ENCODE measurements at regions not wholly inside any gene's neighbourhood (a gene's known extent, or its start where the extent isn't known, plus 50 kb on each side); places are given as distances from the start of the nearest gene placed in this dataset.

DNA sequence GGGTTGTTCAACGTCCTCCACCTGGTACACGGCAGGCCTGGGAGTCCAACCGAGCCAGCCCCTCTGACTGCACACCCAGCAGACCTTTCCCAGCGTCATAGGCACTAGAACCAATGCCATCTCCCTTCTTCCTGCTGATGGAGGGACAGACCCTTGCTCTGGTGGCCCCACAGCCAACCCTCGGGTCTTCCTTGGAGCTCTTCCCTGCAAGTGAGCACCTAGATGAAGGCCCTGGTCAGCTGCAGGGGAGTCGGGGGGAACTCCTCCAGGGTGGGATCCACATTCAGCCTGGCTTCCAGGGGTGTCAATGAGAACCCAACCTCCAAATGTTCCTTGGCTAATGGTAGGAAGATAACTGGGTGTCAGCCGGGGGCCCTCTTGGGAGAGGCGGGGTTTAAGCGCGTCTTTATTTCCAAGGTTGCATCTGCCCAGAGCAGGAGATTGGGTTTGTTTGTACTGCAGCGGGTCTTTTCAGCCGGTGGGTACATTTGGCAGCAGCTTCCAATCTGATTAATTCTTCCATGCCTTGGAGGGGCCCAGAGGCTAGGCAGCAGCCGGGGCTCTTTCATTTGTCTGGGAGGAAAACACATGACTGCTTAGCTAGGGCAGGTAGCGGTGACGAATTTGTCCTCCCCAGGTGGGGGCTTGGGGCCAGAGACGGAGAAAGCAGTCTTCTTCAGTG lies 56.0 kb upstream of the SHISAL1 start:
- H3K4me3 ChIP-seq (ENCODE audit: low read length), result no peak overlapping the region
- peaks cover 17% of the 10 kb centered on the region for H3K27me3 ChIP-seq (ENCODE audit: control insufficient read depth, insufficient read depth, low read length)
- H3K36me3 ChIP-seq (ENCODE audit: insufficient read depth, low read length), result no peaks in the 10 kb centered on the region
- peaks cover 8% of the 10 kb centered on the region for H3K4me1 ChIP-seq (ENCODE audit: control insufficient read depth, insufficient read depth, low read length)
- H3K9me3 ChIP-seq (replicated peaks; ENCODE audit: low read length), result peaks cover 5% of the 10 kb centered on the region
- no peak overlapping the region for H3K4me2 ChIP-seq (ENCODE audit: low read length)
- H3K9ac ChIP-seq (ENCODE audit: low read depth, low read length), result no peak overlapping the region

DNA sequence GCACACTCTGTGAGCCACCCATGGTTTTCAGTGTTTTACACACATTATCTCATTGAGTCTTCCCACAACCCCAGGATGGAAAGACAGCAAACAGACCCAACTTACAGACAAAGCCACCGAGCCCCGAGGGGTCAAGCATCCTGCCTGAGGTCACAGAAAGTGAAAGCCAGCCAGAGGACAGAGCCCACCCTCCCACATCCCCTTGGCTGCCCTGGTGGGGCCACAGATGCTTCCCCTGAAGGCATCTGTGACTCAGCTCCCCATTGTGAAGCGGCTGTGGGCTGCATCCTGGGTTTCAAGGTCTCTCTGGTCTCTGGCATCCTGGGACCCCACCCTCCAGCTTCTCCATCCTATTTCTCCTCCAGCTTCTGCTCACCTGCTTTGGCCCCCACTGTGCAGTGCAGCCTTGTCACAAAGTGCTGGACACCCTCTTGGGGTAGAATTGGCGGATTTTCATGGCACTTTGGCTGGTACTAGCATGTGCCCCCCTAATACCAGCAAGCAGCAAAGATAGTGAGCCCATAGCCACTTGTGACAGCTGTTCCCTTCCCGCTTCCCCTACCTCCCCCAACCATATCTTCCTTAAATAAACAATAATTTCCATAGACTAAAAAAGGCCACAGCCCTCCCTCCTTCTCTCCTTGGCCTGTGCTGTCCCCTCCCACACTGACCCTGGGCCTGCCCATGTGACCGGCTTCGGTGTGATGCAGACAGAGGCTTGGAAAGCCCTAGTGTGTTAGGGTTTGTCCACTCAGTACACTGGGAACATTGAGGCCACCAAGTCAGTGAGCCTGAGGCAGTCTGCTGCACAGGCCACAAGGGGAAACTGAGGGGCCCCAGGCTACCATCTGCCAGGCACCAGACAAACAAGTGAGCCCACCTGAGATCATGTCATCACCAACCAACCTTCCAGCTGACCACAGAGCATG lies 53.9 kb upstream of the SHISAL1 start:
- H3K4me2 ChIP-seq (ENCODE audit: low read length), result no peak overlapping the region
- no peaks in the 10 kb centered on the region for H3K36me3 ChIP-seq (ENCODE audit: insufficient read depth, low read length)
- no peak overlapping the region for H3K9ac ChIP-seq (ENCODE audit: low read depth, low read length)
- no peak overlapping the region for H3K4me3 ChIP-seq (ENCODE audit: low read length)
- peaks cover 27% of the 10 kb centered on the region for H3K4me1 ChIP-seq (ENCODE audit: control insufficient read depth, insufficient read depth, low read length)
- H3K9me3 ChIP-seq (replicated peaks; ENCODE audit: low read length), result peaks cover 1% of the 10 kb centered on the region
- peaks cover 17% of the 10 kb centered on the region for H3K27me3 ChIP-seq (ENCODE audit: control insufficient read depth, insufficient read depth, low read length)

DNA sequence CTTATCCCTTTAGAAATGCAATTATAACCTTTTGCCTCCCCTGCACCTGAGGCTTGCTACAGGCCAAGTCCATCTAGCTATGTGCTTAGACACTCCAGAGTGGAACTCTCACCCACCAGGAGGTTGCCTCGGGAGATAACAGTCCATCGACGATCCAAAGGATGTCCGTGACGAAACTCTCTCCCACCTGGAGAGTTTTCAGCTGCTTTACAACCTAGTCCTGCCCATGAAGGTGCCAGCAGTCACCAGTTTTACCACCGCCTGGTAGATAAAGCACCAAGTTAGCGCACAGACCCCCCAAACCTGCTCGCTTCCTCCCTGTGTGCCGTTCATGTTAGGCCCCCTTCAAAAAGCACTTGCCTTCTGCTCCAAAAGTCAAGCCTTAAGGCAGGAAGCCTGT lies 53.1 kb upstream of the SHISAL1 start:
- Histone ChIP-seq H3K4me1 (ENCODE audit: control insufficient read depth, insufficient read depth, low read length) (peaks cover 35% of the 10 kb centered on the region), H3K27me3 (ENCODE audit: control insufficient read depth, insufficient read depth, low read length) (peaks cover 17% of the 10 kb centered on the region), H3K9me3 (replicated peaks; ENCODE audit: low read length) (no peaks in the 10 kb centered on the region), H3K36me3 (ENCODE audit: insufficient read depth, low read length) (no peaks in the 10 kb centered on the region), H3K9ac (ENCODE audit: low read depth, low read length) (no peak overlapping the region), H3K4me2 (ENCODE audit: low read length) (no peak overlapping the region), H3K4me3 (ENCODE audit: low read length) (no peak overlapping the region)

DNA sequence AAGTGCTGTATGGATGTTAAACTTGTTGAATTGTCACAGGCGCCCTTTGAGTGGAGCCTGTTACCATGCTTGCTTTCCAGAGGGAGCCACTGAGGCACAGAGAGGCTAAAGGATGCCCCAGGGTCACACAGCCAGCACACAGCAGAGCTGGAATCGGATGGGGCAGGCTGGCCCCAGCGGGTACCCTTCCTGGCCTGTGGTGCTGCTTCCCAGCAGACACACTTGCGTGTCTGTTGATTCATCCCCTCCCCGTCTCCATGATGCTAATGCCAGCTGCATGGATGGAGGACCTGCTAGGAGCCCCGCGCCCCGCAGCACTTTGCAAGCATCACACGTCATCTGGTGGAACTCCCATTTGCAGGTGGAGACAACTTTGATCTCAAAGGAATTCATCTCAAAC lies 52.4 kb upstream of the SHISAL1 start:
- Histone ChIP-seq H3K9me3 (replicated peaks; ENCODE audit: low read length) (no peaks in the 10 kb centered on the region), H3K4me2 (ENCODE audit: low read length) (no peak overlapping the region), H3K27me3 (ENCODE audit: control insufficient read depth, insufficient read depth, low read length) (peaks cover 12% of the 10 kb centered on the region), H3K9ac (ENCODE audit: low read depth, low read length) (no peak overlapping the region), H3K36me3 (ENCODE audit: insufficient read depth, low read length) (no peaks in the 10 kb centered on the region), H3K4me3 (ENCODE audit: low read length) (no peak overlapping the region), H3K4me1 (ENCODE audit: control insufficient read depth, insufficient read depth, low read length) (peaks cover 41% of the 10 kb centered on the region)

DNA sequence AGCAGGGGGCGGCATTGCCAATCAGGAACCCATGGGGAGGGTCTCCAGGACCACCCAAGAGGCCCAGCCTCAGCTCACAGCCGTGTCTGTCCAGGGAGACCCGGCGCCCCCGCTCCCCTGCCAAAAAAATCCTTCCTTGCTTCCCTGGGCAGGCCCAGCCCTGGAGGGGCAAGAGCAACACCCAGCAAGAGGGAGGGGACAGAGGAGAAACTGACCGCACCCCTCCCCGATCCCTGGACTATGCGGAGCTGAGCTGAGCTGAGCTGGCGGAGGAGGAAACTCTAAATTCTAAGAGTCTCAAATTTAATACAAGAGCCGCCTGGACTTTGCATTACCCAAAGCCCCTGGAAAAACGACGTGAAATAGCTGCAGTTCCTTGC lies 52.0 kb upstream of the SHISAL1 start:
- Histone ChIP-seq H3K27me3 (ENCODE audit: control insufficient read depth, insufficient read depth, low read length) (peaks cover 8% of the 10 kb centered on the region), H3K9ac (ENCODE audit: low read depth, low read length) (no peak overlapping the region)

DNA sequence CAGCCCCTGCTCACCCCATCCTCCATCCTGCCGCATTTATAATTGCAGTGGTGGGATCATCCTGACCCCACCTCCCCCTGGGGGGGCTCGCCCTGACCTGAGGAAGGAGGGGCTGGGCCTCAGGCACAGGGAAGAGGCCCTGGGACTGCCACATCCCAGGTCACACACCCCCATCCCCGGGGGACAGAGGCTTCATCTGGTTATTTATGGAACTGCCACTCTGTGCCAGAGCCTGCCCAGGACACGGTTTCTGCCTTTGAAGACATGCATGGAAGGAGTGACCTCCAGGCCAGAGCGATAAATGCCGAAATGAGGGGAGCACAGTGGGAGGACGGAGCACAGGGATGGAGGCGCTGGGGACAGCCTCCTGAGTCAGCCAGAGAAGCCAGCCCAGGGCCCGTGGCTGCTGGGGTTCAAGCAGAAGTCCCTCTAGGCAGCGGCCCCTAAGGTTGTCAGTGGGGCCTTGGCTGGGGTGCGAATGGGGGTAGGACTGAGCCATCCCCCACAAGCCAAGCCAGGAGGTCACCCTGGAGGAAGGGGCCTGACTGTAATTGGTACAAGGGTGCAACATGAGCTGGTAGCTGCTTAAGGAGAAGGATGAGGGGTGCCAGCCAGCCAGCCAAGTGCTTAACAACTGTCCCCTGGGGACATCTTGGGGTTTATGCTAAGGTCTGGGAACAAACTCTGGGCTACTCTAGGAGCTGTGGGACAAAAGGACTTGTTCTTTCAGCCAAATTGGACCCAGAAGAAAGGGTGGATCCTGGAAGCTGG lies 51.4 kb upstream of the SHISAL1 start:
- Histone ChIP-seq H3K9me3 (replicated peaks; ENCODE audit: low read length) (no peaks in the 10 kb centered on the region), H3K36me3 (ENCODE audit: insufficient read depth, low read length) (no peaks in the 10 kb centered on the region), H3K4me3 (ENCODE audit: low read length) (no peak overlapping the region), H3K4me1 (ENCODE audit: control insufficient read depth, insufficient read depth, low read length) (peaks cover 52% of the 10 kb centered on the region), H3K27me3 (ENCODE audit: control insufficient read depth, insufficient read depth, low read length) (peaks cover 4% of the 10 kb centered on the region), H3K4me2 (ENCODE audit: low read length) (peak overlapping the region; percentile 73), H3K9ac (ENCODE audit: low read depth, low read length) (peak overlapping the region; percentile 36)

More for the DNA sequence above, 52.0 kb upstream of the SHISAL1 start:
- peaks cover 46% of the 10 kb centered on the region for H3K4me1 ChIP-seq (ENCODE audit: control insufficient read depth, insufficient read depth, low read length)
- H3K9me3 ChIP-seq (replicated peaks; ENCODE audit: low read length), result no peaks in the 10 kb centered on the region
- H3K4me3 ChIP-seq (ENCODE audit: low read length), result no peak overlapping the region
- no peaks in the 10 kb centered on the region for H3K36me3 ChIP-seq (ENCODE audit: insufficient read depth, low read length)
- no peak overlapping the region for H3K4me2 ChIP-seq (ENCODE audit: low read length)

DNA sequence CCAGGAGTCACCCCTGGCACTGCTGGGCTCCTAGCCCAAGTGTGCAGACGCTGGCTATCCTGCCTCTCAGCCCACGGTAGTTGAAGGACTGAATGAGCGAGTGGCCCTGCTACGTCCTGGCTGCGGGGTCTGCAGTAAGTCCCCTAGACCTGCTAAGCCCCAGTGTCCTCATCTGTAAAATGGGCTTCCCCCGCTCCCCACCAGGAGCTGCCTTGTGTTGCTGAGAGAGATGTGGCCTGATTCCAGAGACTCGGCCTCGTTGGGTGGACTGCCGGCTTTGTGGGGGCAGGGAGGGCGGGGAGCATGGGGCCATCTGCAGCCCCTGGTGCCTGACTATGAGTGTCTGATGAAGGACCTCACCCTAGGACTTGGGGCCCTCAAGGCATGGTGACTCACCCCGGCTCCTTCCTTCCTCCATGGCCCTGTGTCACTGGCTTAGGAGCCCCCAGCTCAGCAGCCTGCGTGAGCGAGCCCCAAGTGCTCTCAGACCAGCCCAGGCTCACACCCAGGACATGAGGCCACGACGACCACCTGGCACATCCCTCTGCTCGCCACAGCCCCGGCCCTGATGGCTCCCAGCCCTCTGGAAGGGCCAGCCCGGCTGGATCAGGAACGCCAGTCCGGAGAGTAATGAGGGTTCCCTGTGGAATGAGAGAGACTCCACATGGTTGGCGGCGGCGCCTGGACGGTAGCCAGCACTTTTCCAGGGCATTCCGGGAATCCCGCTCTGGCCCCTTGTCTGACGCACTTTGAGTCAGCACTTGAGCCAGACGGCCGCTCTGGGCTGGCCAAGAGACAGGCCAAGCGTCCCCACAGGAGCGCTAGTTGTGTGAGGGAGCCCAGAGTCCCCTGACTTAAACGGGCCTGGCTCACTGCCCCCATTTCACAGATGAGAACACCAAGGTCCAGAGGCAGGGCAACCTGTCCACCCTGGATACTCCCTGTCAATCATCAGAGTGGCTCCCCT lies 50.5 kb upstream of the SHISAL1 start:
- H3K27me3 ChIP-seq (ENCODE audit: control insufficient read depth, insufficient read depth, low read length), result peaks cover under 1% of the 10 kb centered on the region
- peaks cover 54% of the 10 kb centered on the region for H3K4me1 ChIP-seq (ENCODE audit: control insufficient read depth, insufficient read depth, low read length)
- H3K4me3 ChIP-seq (ENCODE audit: low read length), result peak overlapping the region; percentile 29
- H3K4me2 ChIP-seq (ENCODE audit: low read length), result peak overlapping the region; percentile 73
- H3K9me3 ChIP-seq (replicated peaks; ENCODE audit: low read length), result no peaks in the 10 kb centered on the region
- peak overlapping the region; percentile 71 for H3K9ac ChIP-seq (ENCODE audit: low read depth, low read length)
- H3K36me3 ChIP-seq (ENCODE audit: insufficient read depth, low read length), result no peaks in the 10 kb centered on the region

DNA sequence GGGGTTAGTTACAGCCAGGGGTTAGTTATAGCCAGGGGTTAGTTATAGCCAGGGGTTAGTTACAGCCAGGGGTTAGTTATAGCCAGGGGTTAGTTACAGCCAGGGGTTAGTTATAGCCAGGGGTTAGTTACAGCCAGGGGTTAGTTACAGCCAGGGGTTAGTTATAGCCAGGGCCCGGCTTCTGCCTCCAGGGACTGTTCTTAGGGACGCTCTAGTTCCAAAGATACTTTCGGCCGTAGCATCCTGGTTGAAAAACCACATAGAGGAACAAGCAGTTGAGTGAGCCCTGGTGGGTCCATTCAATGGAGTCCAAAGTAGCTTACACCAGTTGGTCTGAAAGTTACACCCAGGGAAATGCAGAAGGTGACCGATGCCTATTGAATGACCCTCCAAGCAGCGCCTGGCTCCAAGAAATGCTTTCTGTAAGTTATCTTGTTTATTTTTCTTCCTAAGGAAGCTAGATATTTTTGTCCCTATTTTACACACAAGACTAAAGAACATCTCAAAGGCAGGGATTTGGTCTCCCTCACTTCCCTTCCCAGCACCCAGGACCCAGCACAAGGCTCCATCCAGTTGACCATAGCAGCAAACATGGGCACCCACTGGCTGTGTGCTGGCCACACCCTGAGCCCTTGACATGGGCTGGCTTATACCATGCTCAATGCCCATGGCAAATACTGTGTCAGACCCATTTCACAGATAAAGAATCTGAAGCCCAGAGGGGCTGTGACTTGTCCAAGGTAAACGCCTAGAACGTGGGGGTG lies 49.7 kb upstream of the SHISAL1 start:
- Histone ChIP-seq H3K4me3 (ENCODE audit: low read length) (no peak overlapping the region), H3K36me3 (ENCODE audit: insufficient read depth, low read length) (no peaks in the 10 kb centered on the region), H3K4me2 (ENCODE audit: low read length) (no peak overlapping the region), H3K4me1 (ENCODE audit: control insufficient read depth, insufficient read depth, low read length) (peaks cover 54% of the 10 kb centered on the region), H3K27me3 (ENCODE audit: control insufficient read depth, insufficient read depth, low read length) (peaks cover 7% of the 10 kb centered on the region), H3K9me3 (replicated peaks; ENCODE audit: low read length) (no peaks in the 10 kb centered on the region), H3K9ac (ENCODE audit: low read depth, low read length) (no peak overlapping the region)
